Chondrocyte (in vitro differentiated cells): ENCODE measurements at regions not wholly inside any gene's neighbourhood (a gene's known extent, or its start where the extent isn't known, plus 50 kb on each side); places are given as distances from the start of the nearest gene placed in this dataset.

Experiments used
- DNase-seq: peaks from one replicate; pipeline ENCODE4 v3.0.0; 2021; ENCODE audit warnings: mixed read lengths, low spot score
- H3K27ac Mint-ChIP-seq: one replicate; pipeline ENCODE4 v1.8.0; 2021; ENCODE audit warnings: mild to moderate bottlenecking, moderate library complexity, mixed read lengths; ENCODE audit not compliant: unreplicated experiment
- H3K27me3 Mint-ChIP-seq: 2 replicates; pipeline ENCODE4 v1.8.0; 2021; ENCODE audit warnings: low read depth, mixed read lengths
- H3K36me3 Mint-ChIP-seq: 2 replicates; pipeline ENCODE4 v1.8.0; 2021; ENCODE audit warnings: low read depth, mixed read lengths
- H3K4me1 Mint-ChIP-seq: 2 replicates; pipeline ENCODE4 v1.8.0; 2021; ENCODE audit warnings: low read depth, mild to moderate bottlenecking, mixed read lengths
- H3K4me3 Mint-ChIP-seq: one replicate; pipeline ENCODE4 v1.8.0; 2021; ENCODE audit warnings: mild to moderate bottlenecking, moderate library complexity, mixed read lengths; ENCODE audit not compliant: unreplicated experiment
- H3K9me3 Mint-ChIP-seq: 2 replicates; pipeline ENCODE4 v1.8.0; 2021; ENCODE audit warnings: low read depth, mixed read lengths
- TF ChIP-seq, protein P1 (sequence below): fragments of 200-600 bp; sonication (generic); IDR thresholded peaks from 2 replicates; pipeline ENCODE4 v1.5.0; 2021; ENCODE audit warnings: antibody characterized with exemption, mild to moderate bottlenecking, moderate library complexity

- TF ChIP-seq, protein P1, sequence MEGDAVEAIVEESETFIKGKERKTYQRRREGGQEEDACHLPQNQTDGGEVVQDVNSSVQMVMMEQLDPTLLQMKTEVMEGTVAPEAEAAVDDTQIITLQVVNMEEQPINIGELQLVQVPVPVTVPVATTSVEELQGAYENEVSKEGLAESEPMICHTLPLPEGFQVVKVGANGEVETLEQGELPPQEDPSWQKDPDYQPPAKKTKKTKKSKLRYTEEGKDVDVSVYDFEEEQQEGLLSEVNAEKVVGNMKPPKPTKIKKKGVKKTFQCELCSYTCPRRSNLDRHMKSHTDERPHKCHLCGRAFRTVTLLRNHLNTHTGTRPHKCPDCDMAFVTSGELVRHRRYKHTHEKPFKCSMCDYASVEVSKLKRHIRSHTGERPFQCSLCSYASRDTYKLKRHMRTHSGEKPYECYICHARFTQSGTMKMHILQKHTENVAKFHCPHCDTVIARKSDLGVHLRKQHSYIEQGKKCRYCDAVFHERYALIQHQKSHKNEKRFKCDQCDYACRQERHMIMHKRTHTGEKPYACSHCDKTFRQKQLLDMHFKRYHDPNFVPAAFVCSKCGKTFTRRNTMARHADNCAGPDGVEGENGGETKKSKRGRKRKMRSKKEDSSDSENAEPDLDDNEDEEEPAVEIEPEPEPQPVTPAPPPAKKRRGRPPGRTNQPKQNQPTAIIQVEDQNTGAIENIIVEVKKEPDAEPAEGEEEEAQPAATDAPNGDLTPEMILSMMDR, result no peak
- H3K36me3 Mint-ChIP-seq, result peaks cover 2% of the 10 kb centered on the region
- no peaks in the 10 kb centered on the region for H3K4me1 Mint-ChIP-seq
- no peak overlapping the region for H3K4me3 Mint-ChIP-seq
- H3K27me3 Mint-ChIP-seq, result no peaks in the 10 kb centered on the region
- DNase-seq, result no peak
- peaks cover 2% of the 10 kb centered on the region for H3K9me3 Mint-ChIP-seq
- H3K27ac Mint-ChIP-seq, result no peak overlapping the region
Measured at GRCh38 chr6:93057584-93057983, 361.8 kb downstream of the EPHA7 start.

DNA sequence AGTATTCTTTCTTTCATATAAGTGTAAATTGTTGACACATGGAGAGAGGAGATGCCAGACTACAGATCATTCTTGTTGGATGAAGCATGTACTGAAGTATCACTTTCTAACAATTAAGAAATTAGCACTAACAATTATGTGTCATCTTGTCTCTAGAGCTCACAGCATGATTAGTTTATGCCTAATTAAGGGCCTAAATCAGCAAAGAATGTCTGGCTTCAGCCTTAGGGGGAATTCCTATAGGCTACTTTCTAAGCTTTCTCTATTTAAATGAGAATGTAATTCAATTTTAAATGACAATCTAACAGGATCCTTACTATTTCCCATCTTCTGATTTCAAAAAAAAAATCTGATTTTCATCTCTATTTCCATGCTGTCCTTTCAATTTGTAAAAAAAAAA lies 371.0 kb downstream of the EPHA7 start:
- Mint-ChIP-seq H3K4me3 (no peak overlapping the region), H3K27me3 (no peaks in the 10 kb centered on the region), H3K4me1 (no peaks in the 10 kb centered on the region), H3K9me3 (no peaks in the 10 kb centered on the region), H3K27ac (no peak overlapping the region), H3K36me3 (no peaks in the 10 kb centered on the region)
- TF ChIP-seq, protein P1, result no peak
- no peak for DNase-seq

- Mint-ChIP-seq H3K9me3 (no peaks in the 10 kb centered on the region), H3K36me3 (no peaks in the 10 kb centered on the region), H3K27ac (no peak overlapping the region), H3K27me3 (no peaks in the 10 kb centered on the region), H3K4me1 (no peaks in the 10 kb centered on the region), H3K4me3 (no peak overlapping the region)
- TF ChIP-seq, protein P1, result no peak
- no peak for DNase-seq
Measured at GRCh38 chr6:93047033-93047432, 372.3 kb downstream of the EPHA7 start.

DNA sequence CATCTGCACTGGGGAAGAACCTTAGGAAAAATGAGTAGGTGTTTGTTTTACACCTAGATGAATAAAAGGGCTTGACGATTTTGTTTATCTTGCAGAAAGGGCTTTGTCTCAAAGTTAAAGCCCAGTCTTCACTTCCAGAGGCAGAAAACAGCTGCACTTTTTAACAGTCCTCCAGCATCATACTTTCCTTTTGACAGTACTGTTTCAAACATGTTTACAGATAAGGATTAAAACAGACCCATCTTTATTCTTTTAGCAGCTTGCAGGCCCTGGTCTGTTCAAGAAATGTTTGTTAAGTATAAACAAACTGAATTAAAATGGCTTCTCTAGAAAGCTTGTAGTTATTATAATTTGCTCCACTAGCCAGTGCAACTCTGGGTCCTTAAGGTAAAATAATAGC lies 374.2 kb downstream of the EPHA7 start:
- no peak for DNase-seq
- TF ChIP-seq, protein P1, result no peak
- Mint-ChIP-seq H3K27me3 (no peaks in the 10 kb centered on the region), H3K36me3 (no peaks in the 10 kb centered on the region), H3K4me1 (no peaks in the 10 kb centered on the region), H3K4me3 (no peak overlapping the region), H3K27ac (no peak overlapping the region), H3K9me3 (no peaks in the 10 kb centered on the region)

DNA sequence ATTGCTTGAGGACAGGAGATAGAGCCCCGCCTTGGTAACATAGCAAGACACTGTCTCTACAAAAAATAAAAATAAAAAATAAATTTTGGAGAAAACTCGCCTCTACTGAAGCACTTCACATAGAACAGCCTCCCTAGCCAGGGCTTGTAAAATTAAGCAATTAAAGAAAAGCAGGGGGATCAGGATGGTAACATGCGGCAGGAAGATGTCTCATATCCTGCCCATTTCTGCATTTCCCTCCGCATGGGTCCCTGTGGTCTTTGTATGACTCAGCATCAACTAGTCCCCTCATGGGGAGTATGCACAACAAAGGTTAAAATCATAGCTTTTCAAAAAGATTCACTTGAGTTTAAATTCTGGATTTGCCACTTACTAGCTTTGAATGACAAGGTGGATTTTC lies 379.0 kb downstream of the EPHA7 start:
- DNase-seq, result no peak
- Mint-ChIP-seq H3K27me3 (no peaks in the 10 kb centered on the region), H3K27ac (no peak overlapping the region), H3K9me3 (peaks cover 25% of the 10 kb centered on the region), H3K36me3 (peaks cover 2% of the 10 kb centered on the region), H3K4me1 (peaks cover 5% of the 10 kb centered on the region), H3K4me3 (no peak overlapping the region)
- TF ChIP-seq, protein P1, result no peak
